ENCODE measurements at regions not wholly inside any gene's neighbourhood (a gene's known extent, or its start where the extent isn't known, plus 50 kb on each side); places are given as distances from the start of the nearest gene placed in this dataset.

DNA sequence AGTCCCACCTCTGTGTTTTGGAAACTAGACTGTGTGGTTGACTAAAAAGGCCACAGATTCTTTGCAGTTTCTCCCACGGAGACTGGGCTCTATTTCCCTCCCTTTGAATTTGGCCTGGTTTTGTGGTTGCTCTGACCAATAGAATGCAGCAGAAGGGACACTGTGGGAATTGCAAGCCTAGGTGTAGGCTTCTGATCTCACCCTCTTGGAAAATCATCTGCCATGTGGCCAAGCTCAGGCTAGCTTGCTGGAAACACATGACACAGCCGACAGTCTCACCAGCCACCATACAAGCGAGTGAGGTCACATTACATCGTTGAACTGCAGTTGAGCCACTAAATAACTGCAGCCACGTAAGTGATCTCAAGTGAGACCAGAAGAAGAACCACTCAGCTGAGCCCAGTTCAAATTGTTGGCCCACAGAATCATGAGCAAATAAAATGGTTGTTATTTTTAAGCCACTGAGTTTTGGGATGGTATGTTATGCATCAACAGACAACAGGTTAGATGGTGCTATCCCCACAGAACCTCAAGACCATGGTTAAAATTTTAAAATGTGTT lies 319.1 kb upstream of the MEX3C start:
- TF ChIP-seq KLF16 (IDR thresholded peaks at IDR 0.05): no peak
- TF ChIP-seq ZNF324 (CRISPR knock-in tag; IDR thresholded peaks at IDR 0.05): no peak
- TF ChIP-seq, protein P1, sequence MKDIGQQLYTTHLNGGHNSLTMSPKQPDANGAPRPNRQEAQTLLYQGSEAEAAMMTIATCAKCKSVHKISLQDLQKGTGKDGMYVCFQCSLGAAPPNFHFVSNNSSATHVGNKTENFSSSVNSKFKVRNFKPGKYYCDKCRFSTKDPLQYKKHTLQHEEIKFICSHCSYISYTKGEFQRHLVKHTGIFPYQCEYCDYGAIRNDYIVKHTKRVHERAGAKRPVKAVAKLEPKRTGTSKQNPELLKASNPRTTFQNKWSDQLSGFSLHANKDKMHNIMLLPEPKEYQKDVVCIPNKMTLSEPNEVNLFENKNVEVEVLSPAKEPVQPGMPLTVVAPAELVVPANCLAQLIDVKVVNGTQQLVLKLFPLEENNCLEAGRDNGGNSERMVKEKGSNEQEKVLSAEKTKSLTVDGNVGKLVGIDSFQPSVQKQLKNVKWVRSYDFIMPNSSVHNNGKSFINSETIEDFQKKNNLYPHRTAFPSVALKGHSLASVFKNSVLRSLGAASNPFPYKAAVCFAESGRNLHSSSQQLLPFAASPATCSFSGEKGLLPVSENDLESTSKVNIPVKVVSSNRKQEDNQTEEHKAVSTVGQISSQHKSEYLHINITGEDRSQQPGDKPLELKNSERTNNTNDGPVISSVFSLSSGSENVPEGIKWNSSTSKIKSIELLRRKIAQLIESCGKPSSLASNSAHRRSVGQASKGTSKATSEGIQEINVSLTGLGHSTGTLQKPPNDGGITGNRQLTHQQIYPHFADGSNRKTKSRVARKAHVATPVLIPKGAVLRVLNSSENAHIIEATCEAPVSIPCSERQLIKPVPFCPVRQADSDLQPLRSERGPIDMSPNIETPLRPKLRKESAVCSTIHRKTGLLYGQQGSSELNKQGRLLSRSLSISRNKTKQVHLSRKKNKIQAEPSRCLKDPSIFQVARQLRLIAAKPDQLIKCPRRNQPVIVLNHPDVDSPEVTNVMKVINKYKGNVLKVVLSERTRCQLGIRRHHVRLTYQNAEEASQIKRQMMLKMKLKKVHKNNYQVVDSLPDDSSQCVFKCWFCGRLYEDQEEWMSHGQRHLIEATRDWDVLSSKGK (CRISPR knock-in tag; IDR thresholded peaks at IDR 0.05): no peak
- no peak for TF ChIP-seq ZNF384 (IDR thresholded peaks at IDR 0.05; ENCODE audit: low read depth, low read length)
- no peak for TF ChIP-seq ZNF263 (CRISPR knock-in tag; IDR thresholded peaks at IDR 0.05; ENCODE audit: borderline replicate concordance)
- no peak for TF ChIP-seq POLR2AphosphoS5 (IDR thresholded peaks at IDR 0.05; ENCODE audit: control insufficient read depth, insufficient read depth, low read depth, low read length)
- TF ChIP-seq, protein P2, sequence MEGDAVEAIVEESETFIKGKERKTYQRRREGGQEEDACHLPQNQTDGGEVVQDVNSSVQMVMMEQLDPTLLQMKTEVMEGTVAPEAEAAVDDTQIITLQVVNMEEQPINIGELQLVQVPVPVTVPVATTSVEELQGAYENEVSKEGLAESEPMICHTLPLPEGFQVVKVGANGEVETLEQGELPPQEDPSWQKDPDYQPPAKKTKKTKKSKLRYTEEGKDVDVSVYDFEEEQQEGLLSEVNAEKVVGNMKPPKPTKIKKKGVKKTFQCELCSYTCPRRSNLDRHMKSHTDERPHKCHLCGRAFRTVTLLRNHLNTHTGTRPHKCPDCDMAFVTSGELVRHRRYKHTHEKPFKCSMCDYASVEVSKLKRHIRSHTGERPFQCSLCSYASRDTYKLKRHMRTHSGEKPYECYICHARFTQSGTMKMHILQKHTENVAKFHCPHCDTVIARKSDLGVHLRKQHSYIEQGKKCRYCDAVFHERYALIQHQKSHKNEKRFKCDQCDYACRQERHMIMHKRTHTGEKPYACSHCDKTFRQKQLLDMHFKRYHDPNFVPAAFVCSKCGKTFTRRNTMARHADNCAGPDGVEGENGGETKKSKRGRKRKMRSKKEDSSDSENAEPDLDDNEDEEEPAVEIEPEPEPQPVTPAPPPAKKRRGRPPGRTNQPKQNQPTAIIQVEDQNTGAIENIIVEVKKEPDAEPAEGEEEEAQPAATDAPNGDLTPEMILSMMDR (IDR thresholded peaks at IDR 0.05 in 2 of 3, conservative IDR thresholded peaks at IDR 0.05 in 1 of 3; ENCODE audit: insufficient read depth in 2 of 3, low read depth in 1 of 3, low read length in 3 of 3): no peak
- no peak for TF ChIP-seq KHSRP (IDR thresholded peaks at IDR 0.05)

Data from K562 (cell line).